HEK293 (cell line): ENCODE measurements at regions not wholly inside any gene's neighbourhood (a gene's known extent, or its start where the extent isn't known, plus 50 kb on each side); places are given as distances from the start of the nearest gene placed in this dataset.

Source experiments
- BCL11B ChIP-seq: fragments of 450-650 bp; formaldehyde crosslinking; IDR thresholded peaks from 2 replicates; pipeline ENCODE4 v1.5.1; 2016; ENCODE audit warnings: low read depth, missing biosample characterization, missing genetic modification characterization
- CTCF ChIP-seq: fragments of 450-650 bp; formaldehyde crosslinking; IDR thresholded peaks from 2 replicates; pipeline ENCODE4 v1.5.1; 2016; ENCODE audit warnings: missing biosample characterization, missing genetic modification characterization
- HOXC10 ChIP-seq: sonication (generic); formaldehyde crosslinking; IDR thresholded peaks from 2 replicates; pipeline ENCODE4 v1.8.1; 2023; ENCODE audit warnings: mild to moderate bottlenecking, missing genetic modification reagents
- ZBTB26 ChIP-seq: fragments of 450-650 bp; formaldehyde crosslinking; optimal IDR thresholded peaks from 2 replicates; pipeline ENCODE3; 2016; ENCODE audit warnings: missing biosample characterization, mild to moderate bottlenecking, missing genetic modification characterization
- ZNF175 ChIP-seq: fragments of 450-650 bp; formaldehyde crosslinking; IDR thresholded peaks from 2 replicates; pipeline ENCODE4 v1.5.1; 2016; ENCODE audit warnings: missing biosample characterization, missing genetic modification characterization
- ZNF292 ChIP-seq: fragments of 450-650 bp; formaldehyde crosslinking; IDR thresholded peaks from 2 replicates; pipeline ENCODE4 v1.5.1; 2016; ENCODE audit warnings: low read depth, missing biosample characterization, missing genetic modification characterization, borderline replicate concordance
- ZNF423 ChIP-seq: fragments of 450-650 bp; formaldehyde crosslinking; IDR thresholded peaks from 2 replicates; pipeline ENCODE4 v1.5.1; 2016; ENCODE audit warnings: missing biosample characterization, missing genetic modification characterization
- ZNF501 ChIP-seq: fragments of 450-650 bp; formaldehyde crosslinking; IDR thresholded peaks from 2 replicates; pipeline ENCODE4 v1.5.1; 2016; ENCODE audit warnings: missing biosample characterization, missing genetic modification characterization
- ZNF707 ChIP-seq: fragments of 450-650 bp; formaldehyde crosslinking; IDR thresholded peaks from 2 replicates; pipeline ENCODE4 v1.5.1; 2016; ENCODE audit warnings: missing biosample characterization, missing genetic modification characterization
- ZNF791 ChIP-seq: fragments of 450-650 bp; formaldehyde crosslinking; IDR thresholded peaks from 2 replicates; pipeline ENCODE4 v1.5.1; 2016; ENCODE audit warnings: missing biosample characterization, missing genetic modification characterization
- TF ChIP-seq, protein P1 (sequence below): fragments of 450-650 bp; formaldehyde crosslinking; IDR thresholded peaks from 2 replicates; pipeline ENCODE4 v1.5.1; 2016; ENCODE audit warnings: missing biosample characterization, missing genetic modification characterization

DNA sequence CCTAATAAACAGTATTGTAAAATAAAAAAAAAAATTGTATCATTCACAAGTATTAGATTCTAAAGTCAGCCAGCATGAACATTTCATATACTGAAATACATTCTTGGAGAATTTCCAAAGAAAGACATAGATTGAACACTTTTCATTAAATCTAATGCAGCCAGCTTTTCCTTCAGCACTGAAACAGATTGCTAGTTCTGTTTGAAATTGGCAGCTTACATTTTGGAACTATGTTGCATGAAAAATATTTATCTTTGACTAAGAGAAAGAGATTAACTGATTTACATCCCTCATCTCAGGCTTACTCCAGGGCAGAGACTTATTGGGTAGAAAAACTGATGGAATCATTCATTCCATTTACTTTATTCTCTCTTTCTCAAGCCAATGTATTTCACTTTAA lies 272.7 kb downstream of the PDHA2 start:
- TF ChIP-seq ZNF501 (tag by site-specific recombination): no peak
- TF ChIP-seq ZNF423 (tag by site-specific recombination): no peak
- no peak for TF ChIP-seq ZNF707 (tag by site-specific recombination)
- TF ChIP-seq BCL11B: no peak
- TF ChIP-seq ZNF791 (tag by site-specific recombination): no peak
- TF ChIP-seq, protein P1, sequence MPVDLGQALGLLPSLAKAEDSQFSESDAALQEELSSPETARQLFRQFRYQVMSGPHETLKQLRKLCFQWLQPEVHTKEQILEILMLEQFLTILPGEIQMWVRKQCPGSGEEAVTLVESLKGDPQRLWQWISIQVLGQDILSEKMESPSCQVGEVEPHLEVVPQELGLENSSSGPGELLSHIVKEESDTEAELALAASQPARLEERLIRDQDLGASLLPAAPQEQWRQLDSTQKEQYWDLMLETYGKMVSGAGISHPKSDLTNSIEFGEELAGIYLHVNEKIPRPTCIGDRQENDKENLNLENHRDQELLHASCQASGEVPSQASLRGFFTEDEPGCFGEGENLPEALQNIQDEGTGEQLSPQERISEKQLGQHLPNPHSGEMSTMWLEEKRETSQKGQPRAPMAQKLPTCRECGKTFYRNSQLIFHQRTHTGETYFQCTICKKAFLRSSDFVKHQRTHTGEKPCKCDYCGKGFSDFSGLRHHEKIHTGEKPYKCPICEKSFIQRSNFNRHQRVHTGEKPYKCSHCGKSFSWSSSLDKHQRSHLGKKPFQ: no peak
- TF ChIP-seq ZNF292 (tag by site-specific recombination): no peak
- no peak for TF ChIP-seq ZBTB26 (tag by site-specific recombination)
- TF ChIP-seq ZNF175 (tag by site-specific recombination): no peak
- TF ChIP-seq HOXC10 (CRISPR knock-in tag): no peak
- no peak for TF ChIP-seq CTCF (tag by site-specific recombination)
